Erythroblast (primary cell): ENCODE measurements at regions not wholly inside any gene's neighbourhood (a gene's known extent, or its start where the extent isn't known, plus 50 kb on each side); places are given as distances from the start of the nearest gene placed in this dataset.

Experiments used
- DNase-seq, 2 experiments: peaks; one replicate each; lab custom pipeline; 2025; lab: John Stamatoyannopoulos, UW
- GATA1 ChIP-seq: IDR thresholded peaks from 2 replicates; pipeline ENCODE4 v1.6.1; 2011; ENCODE audit warnings: low read depth, mild to moderate bottlenecking, control low read depth, low read length, moderate library complexity
- POLR2A ChIP-seq: IDR thresholded peaks from 2 replicates; pipeline ENCODE4 v1.6.1; 2011; ENCODE audit warnings: mild to moderate bottlenecking, low read length

DNA sequence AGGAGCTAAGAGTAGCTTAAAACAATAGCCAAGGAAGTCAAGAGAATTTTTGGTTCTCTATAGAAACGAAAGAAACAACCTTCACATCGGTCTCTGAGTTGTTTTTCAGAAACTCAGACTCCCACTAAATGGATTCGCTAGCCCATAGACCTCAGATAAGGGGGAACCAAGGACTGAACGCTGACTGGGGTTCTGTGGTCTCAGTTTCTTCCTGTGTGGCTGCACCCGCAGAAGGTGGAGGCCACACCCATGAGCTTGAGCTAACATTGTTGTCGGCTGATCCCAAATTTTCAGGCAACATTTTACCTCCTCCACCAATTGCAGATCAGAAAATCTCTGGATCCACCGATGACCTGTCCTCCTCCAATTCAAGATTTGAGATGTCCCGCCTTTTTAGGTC, 456.1 kb downstream of the AJAP1 start:
- TF ChIP-seq POLR2A = no peak
- no peak for TF ChIP-seq GATA1
- DNase-seq = no peak

DNA sequence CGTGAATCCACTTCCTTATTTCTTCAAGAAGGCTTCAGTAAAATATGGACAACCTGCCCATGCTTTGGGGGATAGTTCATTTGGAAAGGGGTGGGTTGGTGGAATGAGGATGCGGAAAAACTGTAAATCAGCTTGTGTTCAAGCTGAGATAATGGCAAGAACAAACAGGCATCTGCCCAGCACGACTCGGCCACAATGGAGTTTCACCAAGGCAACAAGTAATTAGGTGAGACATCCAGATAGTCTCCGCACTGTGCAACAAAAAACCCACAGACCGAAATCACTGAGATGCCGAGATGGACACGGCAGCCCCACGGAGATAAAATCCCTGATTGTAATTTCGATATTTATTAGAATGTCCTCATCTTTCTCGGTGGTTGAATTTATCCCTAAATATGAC, 455.2 kb downstream of the AJAP1 start:
- DNase-seq = no peak
- TF ChIP-seq GATA1 = no peak
- TF ChIP-seq POLR2A = no peak

- TF ChIP-seq GATA1 (no peak), POLR2A (no peak)
- no peak for DNase-seq
Observed at GRCh38 chr1:5108740-5109139, 454.3 kb downstream of the AJAP1 start.

- TF ChIP-seq GATA1 = no peak
- no peak for TF ChIP-seq POLR2A
- no peak for DNase-seq
Observed at GRCh38 chr1:5105744-5106143, 451.3 kb downstream of the AJAP1 start.

DNA sequence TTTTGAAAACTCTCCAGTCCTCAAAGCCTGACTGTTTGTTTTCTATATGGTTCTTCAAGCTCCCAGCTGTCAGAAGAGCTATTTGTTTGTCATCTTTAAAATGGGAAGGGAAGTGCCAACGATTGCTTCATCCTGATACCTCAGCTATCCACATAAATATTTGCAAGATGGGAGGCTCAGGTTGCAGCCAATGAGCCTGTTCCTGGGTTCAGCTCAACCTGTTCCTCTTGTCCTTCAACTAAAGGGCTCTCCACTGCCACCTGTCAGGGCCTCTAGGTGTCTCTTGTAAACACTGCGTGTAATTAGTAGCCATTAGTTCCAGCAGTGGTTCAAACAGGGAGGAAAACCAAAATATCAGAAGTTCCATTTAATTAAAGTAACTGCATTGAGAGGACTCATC, 445.1 kb downstream of the AJAP1 start:
- no peak for DNase-seq

DNA sequence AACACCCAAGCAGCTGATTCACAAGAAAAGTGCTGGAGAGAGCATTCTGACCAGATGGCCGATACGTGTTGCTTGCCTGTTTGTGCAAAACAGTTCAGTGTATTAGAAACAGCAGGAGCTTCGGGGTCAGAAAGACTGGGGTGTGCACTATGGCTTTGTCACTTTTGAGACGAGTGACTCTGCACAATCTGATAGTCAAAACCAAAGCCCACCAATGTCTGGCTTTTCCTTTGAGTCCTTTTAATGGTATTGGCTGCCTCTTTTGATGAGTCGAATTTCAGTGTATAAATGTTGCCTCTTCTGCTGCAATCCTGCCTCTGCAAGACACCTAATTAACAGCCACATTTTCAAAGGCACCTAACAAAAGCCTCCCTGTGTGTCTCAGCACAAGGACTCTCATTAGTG, 444.6 kb downstream of the AJAP1 start:
- DNase-seq = no peak
- TF ChIP-seq GATA1 (no peak), POLR2A (no peak)

More for the DNA sequence above, 445.1 kb downstream of the AJAP1 start:
- no peak for TF ChIP-seq GATA1
- no peak for TF ChIP-seq POLR2A

DNA sequence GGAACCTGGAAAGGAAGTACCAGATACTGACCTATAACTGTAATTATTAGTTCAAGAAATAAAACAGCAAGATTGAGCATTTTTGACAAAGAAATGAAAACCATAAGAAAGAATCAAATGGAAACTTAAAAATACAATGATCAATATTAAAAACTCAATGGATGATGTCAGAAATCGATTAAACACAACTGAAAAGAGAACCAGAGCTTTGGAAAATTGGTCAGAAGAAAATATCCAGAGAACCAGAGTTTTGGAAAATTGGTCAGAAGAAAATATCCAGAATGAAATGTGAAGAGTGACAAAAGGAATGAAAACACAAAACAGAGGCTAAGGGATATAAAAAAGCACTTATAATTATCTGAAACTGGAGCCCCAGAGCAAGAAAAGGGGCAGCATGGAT, 438.6 kb downstream of the AJAP1 start:
- TF ChIP-seq GATA1 = no peak
- no peak for TF ChIP-seq POLR2A
- DNase-seq = no peak

DNA sequence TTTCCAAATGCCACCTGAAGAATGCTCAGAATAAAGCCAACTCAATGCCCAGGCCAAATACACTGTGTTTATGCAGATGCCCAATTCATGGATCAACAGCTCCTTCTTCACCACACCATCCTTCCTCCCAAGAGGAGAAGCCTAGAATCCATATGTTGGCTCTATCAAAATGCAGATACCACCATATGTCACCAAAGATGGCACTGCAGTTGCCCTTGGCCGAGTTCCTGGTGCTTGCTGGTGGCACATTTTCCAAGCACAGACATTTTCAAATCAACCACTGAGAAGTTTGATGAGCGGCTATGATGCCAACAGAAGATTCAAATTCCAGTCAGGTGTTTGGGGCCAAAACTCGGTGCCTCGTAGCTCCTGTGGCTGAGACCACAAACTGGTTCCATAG, 430.3 kb downstream of the AJAP1 start:
- TF ChIP-seq GATA1 = no peak
- no peak for TF ChIP-seq POLR2A
- DNase-seq = no peak

- TF ChIP-seq GATA1 (no peak), POLR2A (no peak)
- DNase-seq = no peak
Observed at GRCh38 chr1:5067246-5067645, 412.8 kb downstream of the AJAP1 start.

DNA sequence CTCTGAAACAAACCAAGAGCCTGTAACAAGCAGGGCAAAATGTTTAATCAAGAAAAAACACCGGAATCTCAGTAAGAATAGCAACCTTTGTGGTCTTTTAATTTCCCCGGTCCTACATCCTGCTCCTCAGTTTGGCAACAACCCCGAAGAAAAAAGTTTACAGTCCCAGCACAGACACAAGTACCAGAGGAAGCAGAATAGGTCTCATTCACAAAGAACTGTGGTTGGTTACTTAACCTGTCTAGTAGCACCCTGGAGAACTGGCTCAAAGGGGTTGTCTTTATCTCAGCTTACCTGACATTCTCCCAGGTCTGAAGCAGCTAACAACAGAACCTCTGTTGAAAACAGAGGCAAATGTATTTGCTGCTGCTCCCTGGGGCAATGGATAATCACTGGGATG, 399.3 kb downstream of the AJAP1 start:
- TF ChIP-seq GATA1 (no peak), POLR2A (no peak)
- DNase-seq = no peak

- no peak for DNase-seq
- TF ChIP-seq GATA1 (no peak), POLR2A (no peak)
Observed at GRCh38 chr1:5029136-5029535, 374.7 kb downstream of the AJAP1 start.

DNA sequence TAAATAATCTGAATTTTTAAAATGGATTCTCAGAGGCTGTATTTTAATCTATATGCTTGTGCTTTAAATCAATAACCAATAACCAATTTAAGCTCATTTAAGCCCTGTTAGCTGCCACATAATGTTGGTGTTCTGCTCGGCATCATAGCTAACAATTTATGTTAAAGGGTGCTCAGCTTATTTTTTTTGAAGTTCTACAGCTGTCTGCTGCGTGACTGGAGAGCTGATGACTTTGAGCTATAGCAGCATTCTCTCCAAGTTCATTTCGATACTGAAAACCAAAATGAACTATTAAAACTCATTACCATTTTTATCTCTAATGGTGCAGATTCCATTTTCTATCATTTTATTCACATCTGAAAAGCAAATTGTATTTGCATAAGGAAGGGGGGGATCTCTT, 357.8 kb downstream of the AJAP1 start:
- DNase-seq = no peak
- TF ChIP-seq POLR2A (no peak), GATA1 (no peak)

DNA sequence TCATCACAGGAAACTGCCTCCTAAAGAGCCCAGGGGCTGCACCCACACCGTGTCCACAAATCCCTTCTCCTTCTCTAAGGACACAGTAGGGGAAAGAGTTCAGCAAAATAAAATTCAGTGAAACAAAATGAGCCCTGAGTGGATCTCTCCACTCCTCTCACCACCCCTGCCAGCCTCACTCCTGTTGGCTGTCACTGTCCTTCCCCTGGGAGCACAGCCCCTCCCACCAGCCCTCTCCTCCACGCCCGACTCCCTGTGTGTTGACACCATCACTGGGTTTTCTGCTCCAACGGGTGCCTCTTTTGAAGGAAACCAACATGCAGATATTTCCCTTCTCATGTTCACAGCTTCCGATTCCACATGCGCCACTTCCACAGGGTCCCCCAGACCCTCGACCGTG, 356.2 kb downstream of the AJAP1 start:
- DNase-seq = no peak
- TF ChIP-seq GATA1 (no peak), POLR2A (no peak)

- TF ChIP-seq POLR2A (no peak), GATA1 (no peak)
- DNase-seq = no peak
Observed at GRCh38 chr1:5010236-5010635, 355.8 kb downstream of the AJAP1 start.

DNA sequence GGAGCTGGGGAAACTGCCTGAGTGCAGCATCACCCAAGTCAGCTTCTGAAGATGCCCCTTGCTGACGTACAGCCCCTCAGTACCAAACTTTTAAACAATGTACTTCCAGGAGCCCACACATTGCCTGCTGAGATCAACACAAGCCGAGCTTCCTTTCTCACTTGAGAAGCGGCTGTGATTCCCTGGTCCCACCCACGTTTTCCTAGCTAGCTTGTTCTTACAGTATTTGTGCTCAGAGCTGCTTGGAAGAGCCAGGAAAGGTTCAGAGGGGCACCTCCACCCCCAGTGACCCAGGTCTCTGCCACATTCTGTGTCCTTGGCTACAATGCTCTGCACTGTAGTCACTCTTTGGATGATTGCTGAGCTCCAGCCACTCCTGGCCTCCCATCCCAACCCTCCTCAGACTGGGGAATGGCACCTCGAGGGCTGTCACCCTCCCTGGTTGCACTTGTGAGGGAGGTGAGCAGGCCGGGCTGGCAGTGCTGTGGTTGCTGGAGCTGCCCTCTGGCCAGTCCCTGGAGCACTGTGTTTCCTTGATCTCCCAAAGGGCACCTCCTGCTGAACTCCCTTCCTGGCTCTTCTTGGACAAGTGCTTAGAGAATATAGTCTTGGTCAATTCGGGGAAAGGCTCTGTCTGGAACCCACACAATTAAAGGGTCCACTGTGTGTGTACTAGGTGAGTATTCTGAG, 355.1 kb downstream of the AJAP1 start:
- DNase-seq = no peak
- TF ChIP-seq POLR2A = no peak
- no peak for TF ChIP-seq GATA1
